ENCODE measurements at regions not wholly inside any gene's neighbourhood (a gene's known extent, or its start where the extent isn't known, plus 50 kb on each side); places are given as distances from the start of the nearest gene placed in this dataset.
A peak's percentile ranks its signal among the peaks of the same experiment; 100 is the strongest.

DNA sequence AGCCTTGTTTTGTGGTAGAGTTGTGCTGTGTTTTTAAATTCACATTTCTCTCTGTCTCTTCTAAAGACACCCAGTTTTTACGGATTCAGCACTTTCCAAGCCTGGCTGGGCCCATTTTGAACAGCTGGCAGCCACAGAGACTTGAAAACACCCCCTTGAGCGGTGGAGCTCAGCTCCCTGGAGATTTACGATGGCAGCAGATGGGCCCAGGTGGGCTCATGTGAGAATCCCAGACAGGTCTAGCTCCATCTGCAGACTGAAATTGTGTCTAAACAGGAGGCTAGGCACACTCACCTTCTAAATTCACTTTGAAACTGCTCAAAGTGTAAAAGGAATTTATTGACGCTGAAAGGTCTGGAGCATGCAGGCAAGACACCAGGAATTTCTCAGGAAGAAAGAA is 232.0 kb upstream of the HES1 start:
- no peaks in the 10 kb centered on the region for H3K27me3 Mint-ChIP-seq (ENCODE audit: low read depth)
- TF ChIP-seq, protein P1, sequence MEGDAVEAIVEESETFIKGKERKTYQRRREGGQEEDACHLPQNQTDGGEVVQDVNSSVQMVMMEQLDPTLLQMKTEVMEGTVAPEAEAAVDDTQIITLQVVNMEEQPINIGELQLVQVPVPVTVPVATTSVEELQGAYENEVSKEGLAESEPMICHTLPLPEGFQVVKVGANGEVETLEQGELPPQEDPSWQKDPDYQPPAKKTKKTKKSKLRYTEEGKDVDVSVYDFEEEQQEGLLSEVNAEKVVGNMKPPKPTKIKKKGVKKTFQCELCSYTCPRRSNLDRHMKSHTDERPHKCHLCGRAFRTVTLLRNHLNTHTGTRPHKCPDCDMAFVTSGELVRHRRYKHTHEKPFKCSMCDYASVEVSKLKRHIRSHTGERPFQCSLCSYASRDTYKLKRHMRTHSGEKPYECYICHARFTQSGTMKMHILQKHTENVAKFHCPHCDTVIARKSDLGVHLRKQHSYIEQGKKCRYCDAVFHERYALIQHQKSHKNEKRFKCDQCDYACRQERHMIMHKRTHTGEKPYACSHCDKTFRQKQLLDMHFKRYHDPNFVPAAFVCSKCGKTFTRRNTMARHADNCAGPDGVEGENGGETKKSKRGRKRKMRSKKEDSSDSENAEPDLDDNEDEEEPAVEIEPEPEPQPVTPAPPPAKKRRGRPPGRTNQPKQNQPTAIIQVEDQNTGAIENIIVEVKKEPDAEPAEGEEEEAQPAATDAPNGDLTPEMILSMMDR (IDR thresholded peaks at IDR 0.05; ENCODE audit: unreplicated experiment), result no peak
- no peak overlapping the region for H3K4me3 Mint-ChIP-seq
- no peak for DNase-seq (ENCODE audit: low spot score in 2 of 2, unreplicated experiment in 2 of 2)
- peaks cover 12% of the 10 kb centered on the region for H3K9me3 Mint-ChIP-seq
- peak overlapping the region; percentile 71 for H3K27ac Mint-ChIP-seq
- no peaks in the 10 kb centered on the region for H3K36me3 Mint-ChIP-seq
- H3K4me1 Mint-ChIP-seq, result peaks cover 58% of the 10 kb centered on the region

DNA sequence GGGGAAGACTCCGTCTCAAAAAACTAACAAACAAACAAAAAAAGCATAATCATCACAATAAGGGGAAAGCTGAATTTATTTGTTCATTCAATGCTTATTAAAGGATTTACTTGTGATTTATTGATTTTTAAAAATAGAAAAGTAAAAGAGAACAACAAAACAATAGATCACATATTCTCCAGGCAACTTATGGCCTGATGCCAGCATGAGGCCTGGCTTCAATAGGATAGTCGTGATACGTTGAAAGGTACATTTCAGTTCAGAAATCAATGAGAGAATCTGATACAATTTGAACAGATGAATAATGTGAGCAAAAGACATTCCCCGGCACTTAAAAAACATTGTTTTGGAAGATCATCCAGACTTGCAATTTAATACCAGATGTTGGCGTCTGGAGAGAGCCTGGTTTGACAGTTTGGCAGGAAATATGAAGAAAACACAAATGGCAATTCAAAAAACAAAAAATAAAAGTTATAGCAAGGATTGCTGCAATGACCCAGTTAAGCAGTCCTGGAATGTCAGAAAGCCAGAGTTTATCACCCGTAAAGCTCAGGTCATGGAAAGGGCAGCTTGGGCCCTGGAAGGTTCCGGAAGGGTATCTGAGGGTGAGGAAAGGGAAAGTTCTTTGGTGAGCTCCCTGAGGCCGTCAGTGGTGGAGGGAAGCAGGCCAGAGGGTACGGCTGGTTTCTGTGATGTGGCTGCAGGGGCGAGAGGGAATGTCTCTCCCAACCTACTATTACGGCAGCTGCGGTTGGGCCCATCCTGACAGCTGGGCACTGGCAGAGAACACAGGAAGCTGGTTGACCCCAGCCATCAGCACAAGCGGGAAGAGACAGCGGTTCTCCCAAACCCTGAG is 230.2 kb upstream of the HES1 start:
- Mint-ChIP-seq H3K27me3 (ENCODE audit: low read depth) (no peaks in the 10 kb centered on the region), H3K4me3 (no peak overlapping the region), H3K36me3 (no peaks in the 10 kb centered on the region), H3K27ac (peak overlapping the region; percentile 72), H3K4me1 (peaks cover 66% of the 10 kb centered on the region), H3K9me3 (peaks cover 12% of the 10 kb centered on the region)
- no peak for DNase-seq (ENCODE audit: low spot score in 2 of 2, unreplicated experiment in 2 of 2)
- TF ChIP-seq, protein P1 (IDR thresholded peaks at IDR 0.05; ENCODE audit: unreplicated experiment), result no peak

DNA sequence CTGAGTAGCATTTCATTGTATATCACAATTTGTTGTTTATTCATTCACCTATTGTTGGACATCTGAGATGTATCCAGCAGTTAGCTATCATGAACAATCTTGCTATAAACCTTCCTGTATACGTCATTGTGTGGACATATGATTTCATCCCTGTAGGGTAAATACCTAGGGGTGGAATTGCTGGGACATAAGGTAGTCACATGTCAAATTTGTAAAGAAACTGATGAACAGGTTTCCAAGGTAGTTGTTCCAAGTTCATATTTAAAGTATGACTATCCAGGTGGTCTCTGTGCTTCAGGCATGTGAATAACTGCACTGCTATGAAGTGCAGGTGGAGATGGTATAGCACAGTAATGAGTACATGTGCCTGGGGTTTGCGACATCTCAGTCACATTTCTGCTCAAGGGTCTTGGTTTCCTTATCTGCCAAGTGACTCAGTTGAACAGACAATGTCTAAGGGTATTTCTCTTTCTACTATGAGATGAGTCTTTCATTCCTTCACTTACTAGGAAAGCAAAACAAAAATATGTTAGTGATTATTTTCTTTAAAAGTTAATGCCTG is 229.0 kb upstream of the HES1 start:
- H3K4me3 Mint-ChIP-seq, result no peak overlapping the region
- no peaks in the 10 kb centered on the region for H3K36me3 Mint-ChIP-seq
- no peak for DNase-seq (ENCODE audit: low spot score in 2 of 2, unreplicated experiment in 2 of 2)
- peaks cover 12% of the 10 kb centered on the region for H3K9me3 Mint-ChIP-seq
- no peaks in the 10 kb centered on the region for H3K27me3 Mint-ChIP-seq (ENCODE audit: low read depth)
- TF ChIP-seq, protein P1 (IDR thresholded peaks at IDR 0.05; ENCODE audit: unreplicated experiment), result no peak
- H3K27ac Mint-ChIP-seq, result peak overlapping the region; percentile 62
- peaks cover 77% of the 10 kb centered on the region for H3K4me1 Mint-ChIP-seq

DNA sequence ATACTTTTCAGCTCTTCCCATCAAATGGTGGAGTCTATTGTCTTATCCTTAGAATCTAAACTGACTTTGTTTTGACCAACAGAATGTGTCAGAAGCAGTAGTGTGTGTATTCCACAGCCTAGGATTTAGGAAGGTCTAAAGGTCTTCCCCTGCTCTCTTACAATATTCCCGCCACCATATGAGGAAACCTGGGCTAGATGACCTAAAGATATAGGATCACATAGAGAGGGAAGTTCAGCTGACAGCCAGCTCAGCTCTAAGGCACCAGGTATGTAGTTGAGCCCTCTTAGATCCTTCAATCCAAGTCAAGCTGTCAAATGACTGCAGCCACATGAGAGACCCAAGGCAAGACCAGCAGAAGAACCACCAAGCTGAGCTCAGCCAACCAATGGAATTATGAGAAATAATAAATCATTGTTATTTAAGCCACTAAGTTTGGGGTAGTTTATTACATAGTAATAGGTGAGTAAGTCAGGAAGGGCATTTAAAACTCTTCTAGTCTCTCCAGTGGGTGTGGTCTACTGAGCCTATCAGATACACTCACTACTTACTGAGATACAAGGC is 227.7 kb upstream of the HES1 start:
- Mint-ChIP-seq H3K27ac (no peak overlapping the region), H3K4me3 (no peak overlapping the region), H3K36me3 (no peaks in the 10 kb centered on the region), H3K27me3 (ENCODE audit: low read depth) (no peaks in the 10 kb centered on the region), H3K9me3 (peaks cover 12% of the 10 kb centered on the region), H3K4me1 (peaks cover 66% of the 10 kb centered on the region)
- TF ChIP-seq, protein P1 (IDR thresholded peaks at IDR 0.05; ENCODE audit: unreplicated experiment), result no peak
- no peak for DNase-seq (ENCODE audit: low spot score in 2 of 2, unreplicated experiment in 2 of 2)

DNA sequence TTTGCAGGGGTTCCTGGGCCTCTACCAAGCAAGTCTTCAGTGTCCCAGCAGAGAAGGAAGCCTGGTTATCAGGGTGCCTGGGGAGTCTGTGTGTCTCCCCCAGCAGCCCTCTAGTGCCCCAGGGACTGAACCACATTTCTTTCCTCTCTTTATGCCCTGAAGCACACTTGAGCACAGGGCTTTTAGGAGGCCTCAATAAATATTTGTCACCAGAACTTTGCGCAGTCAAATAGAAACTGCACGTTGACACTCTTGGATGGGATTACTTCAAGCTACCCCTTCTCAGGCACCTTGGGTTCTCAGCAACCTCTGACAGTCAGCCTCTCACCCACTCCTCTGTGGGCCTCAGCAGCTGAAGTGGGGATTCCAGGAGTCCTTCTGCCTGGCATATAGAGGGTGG is 226.6 kb upstream of the HES1 start:
- H3K27ac Mint-ChIP-seq, result peak overlapping the region; percentile 80
- H3K36me3 Mint-ChIP-seq, result no peaks in the 10 kb centered on the region
- H3K4me3 Mint-ChIP-seq, result no peak overlapping the region
- peaks cover 65% of the 10 kb centered on the region for H3K4me1 Mint-ChIP-seq
- peaks cover 12% of the 10 kb centered on the region for H3K9me3 Mint-ChIP-seq
- no peak for DNase-seq (ENCODE audit: low spot score in 2 of 2, unreplicated experiment in 2 of 2)
- no peaks in the 10 kb centered on the region for H3K27me3 Mint-ChIP-seq (ENCODE audit: low read depth)
- TF ChIP-seq, protein P1 (IDR thresholded peaks at IDR 0.05; ENCODE audit: unreplicated experiment), result no peak
